NCI-H774 (cell line): ENCODE measurements at regions not wholly inside any gene's neighbourhood (a gene's known extent, or its start where the extent isn't known, plus 50 kb on each side); places are given as distances from the start of the nearest gene placed in this dataset.
"Not testable (repeated sequence)": the region's sequence is repeated elsewhere in the genome, so short reads cannot be mapped to it uniquely, and the experiment has no call there.

Source experiments
- DNase-seq: peaks from one replicate; lab custom pipeline; 2025; lab: John Stamatoyannopoulos, UW

DNA sequence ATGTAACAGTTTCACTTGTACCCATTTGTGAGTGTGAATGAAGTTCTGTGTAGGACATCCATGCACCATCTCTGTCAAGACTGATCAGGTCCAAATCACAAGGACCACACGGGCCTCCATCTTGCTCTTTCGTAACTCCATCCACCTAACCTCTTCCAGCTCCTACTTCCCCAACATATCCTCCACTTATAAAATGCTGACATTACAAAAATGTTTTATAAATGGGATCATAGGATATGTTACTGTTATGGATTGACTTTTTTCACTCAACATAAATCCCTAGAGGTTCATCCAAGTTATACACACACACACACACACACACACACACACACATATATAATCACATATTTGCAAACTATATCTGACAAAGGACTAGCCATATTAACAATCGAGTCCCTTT is 476.8 kb downstream of the ZNF516 start:
- no peak for DNase-seq

DNA sequence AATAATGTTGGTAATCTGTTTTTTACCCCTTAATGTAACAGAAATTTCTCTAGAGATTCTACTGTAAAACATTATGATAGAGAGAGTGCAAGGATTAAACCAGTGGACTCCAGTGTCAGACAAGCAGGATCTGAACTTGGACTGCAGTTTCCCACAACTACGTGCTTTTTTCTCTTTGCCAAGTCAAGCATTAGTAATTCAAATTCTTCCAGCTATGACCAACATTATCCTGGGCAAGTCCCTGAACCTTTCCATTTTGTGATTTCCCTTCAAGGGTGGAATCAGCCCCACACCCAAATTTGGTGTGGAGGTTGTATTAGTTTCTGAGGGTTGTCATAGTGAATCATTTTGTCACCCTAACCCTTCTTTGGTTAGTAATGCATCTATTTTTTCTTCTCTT is 482.0 kb downstream of the ZNF516 start:
- DNase-seq, result no peak

DNA sequence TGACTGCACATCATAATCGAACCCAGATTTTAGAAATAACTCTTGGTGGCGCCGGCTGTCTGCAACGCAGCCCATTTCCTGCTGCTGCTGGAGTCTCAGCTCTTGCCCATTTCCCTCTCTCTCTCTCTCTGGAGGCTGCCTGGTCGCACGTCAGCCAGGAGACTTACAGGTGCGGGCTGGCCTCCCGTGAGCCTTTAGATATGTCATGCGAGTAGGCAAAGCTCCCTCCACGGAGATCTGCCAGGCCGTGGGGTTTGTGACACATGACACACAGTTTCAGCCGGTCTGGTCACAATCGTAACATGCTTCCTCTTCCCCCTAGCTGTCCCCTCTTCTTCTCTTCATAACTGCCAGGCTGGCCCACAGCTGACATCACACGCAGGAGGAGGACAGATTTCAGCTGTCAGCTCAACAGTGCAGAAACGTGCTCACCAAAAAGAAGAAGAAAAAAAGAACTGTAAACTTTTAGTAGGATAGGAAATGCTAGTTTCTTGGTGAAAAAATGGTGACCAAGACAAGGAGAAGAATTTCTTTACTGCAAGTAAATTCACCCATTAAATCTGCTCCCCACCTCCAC is 489.3 kb downstream of the ZNF516 start:
- DNase-seq, result peak; percentile 19

DNA sequence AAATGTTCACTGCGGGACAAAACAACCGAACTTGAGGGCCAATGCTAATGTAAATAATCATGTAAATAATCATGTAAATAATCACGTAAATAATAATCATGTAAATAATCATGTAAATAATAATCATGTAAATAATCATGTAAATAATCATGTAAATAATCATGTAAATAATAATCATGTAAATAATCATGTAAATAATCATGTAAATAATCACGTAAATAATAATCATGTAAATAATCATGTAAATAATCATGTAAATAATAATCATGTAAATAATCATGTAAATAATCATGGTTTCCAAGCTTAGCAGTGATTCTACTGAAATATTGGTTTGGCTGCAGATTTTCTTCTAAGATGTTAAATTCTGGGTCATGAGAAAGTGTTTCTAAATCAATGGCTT is 507.1 kb downstream of the ZNF516 start:
- DNase-seq, result not testable (repeated sequence)

DNA sequence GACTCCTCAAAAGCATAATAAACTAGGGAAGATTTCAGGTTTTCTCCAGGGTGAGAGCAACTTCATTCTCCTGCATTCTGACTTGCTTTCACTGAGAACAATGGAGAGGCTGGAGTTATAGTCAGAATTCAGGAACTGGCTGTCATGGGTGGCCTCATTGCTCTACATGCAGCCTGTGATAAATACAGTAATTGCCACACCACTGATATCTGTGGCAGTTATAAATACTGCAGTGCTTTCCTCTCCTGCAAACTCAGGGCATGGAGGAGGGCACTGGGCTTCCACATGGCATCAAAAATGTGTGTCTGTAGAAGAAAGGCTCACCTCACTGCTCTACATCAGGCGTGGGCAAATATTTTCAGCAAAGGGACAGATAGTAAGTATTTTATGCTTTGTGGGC is 510.2 kb downstream of the ZNF516 start:
- no peak for DNase-seq

DNA sequence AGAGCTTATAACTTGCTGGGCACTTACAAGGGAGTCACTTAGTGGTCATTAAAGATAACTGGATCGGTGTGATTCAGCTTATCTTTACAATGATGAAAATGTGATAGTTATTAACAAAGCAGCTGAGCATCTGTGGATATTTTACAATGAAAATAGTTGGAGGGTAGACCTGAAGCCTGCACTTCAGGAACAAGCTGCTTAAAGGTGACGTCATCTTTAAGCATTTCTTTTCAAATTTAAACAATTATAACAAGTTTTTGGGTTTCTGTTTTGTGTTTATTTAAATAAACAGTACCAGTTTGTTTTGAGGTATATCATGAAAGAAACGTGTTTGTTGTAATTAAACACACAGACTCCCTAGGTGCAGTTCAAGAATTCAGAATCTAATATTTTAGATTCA is 513.9 kb downstream of the ZNF516 start:
- no peak for DNase-seq

DNA sequence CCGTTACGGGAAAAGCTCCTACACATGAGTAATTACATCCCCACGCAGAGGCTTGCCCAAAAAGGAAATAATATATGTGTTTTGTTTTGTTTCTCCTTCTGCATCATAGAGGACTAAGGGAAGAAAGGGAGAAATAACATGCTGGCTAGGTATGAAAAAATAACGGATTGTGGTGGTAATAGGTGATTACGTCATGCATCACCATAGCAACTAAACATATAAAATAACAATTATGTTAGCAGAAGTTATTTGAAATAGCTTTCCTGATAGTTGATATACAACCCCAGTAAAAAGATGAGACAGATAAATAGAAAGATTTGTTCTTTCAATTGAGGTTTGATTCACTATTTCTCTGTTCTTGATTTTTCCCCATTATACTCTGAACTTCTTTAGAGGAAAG is 518.0 kb downstream of the ZNF516 start:
- DNase-seq, result no peak

DNA sequence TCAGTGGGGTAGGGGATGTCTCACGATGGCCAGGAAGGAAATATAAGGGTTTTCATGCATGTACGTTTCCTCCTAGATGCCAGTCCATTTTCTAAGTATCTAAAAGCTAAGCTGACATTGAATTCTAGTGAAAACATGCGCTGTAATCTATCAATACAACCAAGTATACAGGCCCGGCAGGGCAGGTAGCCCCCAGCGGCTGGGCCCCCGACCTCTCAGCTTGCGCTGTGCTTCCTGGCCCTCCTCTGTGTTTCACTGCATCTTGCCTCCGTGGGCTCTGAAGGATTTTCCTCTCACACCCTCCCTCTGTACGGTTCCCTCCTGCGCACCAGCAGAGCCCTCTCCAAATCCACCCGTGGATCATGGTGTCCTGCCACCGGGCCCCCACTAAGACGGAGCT is 524.8 kb downstream of the ZNF516 start:
- DNase-seq, result no peak

DNA sequence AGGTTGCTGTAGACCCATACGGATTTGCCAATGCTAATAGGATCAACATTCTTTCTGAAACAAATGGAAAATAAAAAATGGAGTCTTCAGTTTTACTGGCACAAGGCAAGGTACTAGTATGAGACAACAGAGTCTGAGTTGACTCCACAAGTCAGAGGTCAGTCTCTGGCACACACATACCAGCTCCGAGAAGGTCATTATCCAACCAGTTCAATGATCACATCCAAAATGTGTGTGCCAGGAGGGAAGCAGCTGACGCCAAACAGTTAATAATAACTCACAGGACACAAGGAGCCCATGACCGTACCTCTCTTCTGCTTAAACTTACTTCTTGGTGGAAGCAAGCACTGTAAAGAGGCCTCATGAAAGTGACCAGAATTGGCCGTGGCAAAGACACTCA is 528.6 kb downstream of the ZNF516 start:
- DNase-seq, result no peak

DNA sequence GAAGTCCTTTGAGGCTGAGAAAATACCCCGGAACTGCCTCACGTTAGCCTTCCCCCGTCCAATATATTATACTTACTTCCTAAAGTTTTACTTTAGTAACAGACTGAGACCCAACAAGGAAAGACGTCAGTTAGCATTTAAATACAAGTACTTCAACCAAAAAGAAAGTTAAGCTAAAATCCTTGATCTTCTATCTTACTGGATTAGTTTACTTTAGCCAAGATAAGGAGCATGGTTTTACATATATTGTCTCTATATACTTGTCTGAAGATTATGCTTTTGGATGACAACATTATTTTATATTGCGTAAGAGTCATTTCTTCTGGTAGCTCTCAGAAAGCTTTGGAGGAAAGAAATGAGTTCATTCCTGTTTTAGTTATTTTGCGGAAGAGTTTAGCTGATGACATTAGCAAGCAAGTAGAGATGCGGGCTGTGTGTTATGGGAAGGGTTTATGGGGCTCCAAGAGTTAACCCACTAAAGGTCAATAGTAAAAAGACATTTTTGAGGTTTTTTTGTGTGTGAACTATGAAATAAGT is 532.9 kb downstream of the ZNF516 start:
- no peak for DNase-seq

DNA sequence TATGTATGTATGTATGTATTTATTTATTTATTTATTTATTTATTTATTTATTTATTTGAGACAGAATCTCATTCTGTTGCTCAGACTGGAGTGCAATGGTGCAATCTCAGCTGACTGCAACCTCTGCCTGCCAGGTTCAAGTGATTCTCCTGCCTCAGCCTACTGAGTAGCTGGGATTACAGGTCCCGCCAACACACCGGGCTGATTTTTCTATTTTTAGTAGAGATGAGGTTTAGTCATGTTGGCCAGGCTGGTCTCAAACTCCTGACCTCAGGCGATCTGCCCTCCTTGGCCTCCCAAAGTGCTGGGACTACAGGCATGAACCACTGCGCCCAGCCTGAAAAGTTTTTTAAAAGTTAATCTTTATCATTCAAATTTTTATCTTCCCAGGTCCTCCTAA is 532.9 kb upstream of the SMIM21 start:
- DNase-seq, result not testable (repeated sequence)

DNA sequence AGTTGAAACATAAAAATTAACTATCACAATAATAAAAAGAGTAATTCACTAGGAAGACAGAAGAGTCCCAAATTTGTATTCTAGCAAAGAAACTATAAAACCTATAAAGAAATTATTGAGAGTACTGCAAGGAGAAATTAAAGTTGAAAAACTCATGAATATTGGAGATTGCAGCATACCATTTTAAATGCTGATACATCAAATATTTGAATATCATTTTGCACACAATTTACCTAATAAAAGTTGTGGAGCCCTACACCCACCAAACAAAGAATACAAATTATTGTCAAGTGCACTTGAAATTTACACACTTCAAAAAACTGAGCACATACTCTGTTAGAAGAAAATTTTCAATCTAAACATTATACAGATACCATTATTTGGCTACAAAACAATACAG is 531.6 kb upstream of the SMIM21 start:
- DNase-seq, result no peak

DNA sequence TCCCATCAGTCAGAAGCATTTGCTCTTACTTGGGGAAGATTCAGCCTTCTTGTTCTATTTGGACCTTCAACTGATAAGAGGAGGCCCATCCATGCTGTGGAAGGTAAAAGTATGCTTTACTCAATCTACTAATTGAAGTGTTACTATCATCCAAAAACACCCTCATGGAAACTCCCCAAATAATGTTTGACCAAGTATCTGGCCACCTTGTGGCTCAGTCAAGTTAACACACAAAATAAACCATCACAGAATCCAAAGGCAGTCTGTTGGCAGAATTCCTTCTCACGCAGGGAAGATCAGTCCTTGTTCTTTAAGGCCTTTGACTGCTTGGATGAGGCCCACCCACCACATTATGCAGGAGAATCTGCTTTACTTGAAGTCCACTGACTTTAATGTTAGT is 531.2 kb upstream of the SMIM21 start:
- DNase-seq, result no peak

DNA sequence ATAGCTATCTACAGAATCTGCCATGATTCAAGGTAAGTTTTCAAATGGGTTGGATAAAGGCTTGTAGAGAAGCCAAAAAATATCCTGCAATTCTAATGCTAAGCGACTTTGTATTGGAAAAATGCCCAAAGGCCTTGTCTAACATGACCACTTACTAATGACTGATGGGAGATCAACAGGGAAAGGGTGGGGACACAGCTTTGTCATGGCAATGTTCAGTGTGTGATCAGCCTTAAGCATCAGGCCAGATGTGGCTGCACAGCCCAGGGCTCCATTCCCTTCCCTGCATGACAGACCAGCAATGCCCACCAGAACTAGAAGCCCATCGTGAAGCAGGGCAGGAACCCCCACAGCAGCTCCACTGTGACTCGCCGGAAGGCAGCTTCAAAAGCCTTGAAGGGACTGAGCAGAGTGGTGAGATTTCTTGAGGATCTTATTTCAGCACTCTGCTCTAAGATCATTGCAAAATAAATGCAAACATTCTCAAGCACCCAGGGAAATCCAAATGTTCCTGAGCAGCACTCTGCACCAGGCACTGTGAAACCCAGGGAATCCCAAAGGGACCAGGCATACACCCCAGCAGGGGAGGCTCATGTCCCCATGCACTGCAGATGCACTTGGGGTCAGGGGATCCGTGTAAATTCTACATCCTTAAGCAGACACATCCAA is 517.9 kb upstream of the SMIM21 start:
- DNase-seq, result no peak

DNA sequence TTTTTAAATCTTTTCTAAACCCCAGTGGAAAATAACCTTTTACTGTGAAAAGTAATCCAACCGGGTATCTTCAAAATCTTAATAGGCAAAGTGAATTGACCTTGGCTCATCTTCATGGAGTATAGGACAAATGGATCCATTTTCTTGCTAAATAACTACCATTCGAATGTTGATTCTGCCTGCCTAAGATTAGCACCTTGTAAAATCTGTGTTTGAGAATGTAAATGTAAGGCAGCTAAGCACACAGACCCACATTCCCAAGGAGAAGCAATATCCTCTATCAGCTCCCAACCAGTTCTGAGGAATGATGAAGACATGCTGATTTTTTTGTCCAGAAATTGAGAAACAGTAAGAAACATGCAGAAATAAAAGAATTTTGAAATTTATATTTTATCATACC is 509.8 kb upstream of the SMIM21 start:
- no peak for DNase-seq

DNA sequence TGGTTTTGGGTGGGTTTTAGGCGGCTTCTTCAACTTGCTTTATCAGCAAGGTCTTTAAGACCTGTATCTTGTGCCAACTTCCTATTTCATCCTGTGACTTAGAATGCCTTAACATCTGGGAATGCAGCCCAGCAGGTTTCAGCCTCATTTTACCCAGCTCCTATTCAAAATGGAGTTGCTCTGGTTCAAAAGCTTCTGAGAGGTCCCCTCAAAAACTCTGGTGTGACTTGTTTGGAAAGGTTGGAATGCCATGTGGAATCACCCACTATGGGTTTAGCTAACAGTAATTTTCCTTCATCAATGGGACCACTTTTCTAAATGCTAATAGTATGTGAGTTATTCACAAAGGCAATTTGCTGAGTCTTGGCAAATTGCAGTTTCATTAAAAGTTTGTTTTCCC is 509.4 kb upstream of the SMIM21 start:
- no peak for DNase-seq

DNA sequence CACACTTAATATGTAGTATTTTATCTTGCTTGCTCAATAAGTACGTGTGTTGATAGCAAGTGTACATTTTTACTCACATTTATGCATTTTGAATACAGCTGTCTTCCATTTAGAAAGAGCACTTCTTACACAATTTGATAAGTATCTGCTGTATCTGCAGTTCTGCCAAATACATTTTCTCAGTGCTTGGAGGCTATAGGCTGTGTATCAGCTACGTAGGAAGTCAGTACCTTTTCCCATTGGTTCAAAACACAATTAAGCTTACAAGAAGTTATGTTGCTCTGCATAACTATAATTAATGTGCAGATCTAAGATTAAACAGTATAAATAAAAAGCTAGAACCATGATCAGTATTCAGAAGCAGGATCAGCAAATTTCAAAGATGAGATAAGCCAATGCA is 503.6 kb upstream of the SMIM21 start:
- no peak for DNase-seq

DNA sequence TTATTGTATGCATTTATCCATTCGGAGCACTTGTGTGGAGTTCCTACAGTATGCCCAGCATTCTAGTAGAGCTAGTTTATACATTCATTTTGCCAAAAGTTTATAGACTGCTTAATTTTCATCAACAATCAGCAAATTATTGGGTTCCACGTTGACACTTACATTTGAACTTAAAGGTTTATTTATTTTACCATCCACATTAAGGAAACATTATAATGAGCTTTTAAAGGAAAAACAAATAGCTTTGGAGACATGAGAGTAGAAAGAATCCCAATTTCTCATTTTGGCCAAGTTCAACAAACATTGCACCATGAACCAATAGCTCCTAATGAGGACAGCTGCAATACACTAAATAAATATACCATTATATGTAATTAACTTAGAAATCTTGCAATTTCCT is 501.2 kb upstream of the SMIM21 start:
- DNase-seq, result no peak

DNA sequence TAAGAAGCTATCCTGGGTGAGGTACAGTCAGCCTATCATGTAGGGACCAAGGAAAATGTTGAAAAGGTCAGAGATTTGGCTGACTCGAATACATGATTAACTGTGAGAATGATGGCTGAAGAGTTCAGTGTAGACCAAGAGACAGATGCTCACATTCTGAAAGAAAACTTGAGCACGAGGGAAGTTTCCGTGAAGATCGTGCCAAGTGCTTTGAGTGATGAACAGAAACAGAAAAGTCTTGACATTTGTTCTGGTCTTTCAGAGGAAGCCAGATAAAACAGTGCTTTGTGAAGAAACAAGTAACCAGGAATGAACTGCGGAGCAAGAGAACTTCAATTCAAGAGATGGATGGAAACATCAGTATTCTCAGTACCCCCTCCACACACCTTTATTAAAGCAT is 500.3 kb upstream of the SMIM21 start:
- no peak for DNase-seq

DNA sequence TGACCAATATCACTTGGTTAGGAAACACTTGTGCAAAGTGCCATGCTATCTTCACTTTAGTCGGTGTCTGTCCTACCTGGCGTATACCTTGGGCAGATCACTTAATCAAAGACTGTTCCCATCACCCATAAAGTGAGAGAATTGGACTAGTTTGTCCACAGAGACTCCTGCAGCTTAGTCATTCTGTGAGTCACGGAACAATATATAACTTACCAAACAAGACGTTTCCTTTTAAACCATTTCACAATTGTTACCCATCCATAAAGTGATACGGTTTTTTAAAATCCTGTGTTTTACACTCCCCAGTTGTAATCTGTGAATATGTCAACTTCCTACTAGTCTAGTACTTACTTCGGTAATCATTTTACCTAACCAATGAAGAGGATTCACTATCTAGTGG is 499.3 kb upstream of the SMIM21 start:
- DNase-seq, result no peak

DNA sequence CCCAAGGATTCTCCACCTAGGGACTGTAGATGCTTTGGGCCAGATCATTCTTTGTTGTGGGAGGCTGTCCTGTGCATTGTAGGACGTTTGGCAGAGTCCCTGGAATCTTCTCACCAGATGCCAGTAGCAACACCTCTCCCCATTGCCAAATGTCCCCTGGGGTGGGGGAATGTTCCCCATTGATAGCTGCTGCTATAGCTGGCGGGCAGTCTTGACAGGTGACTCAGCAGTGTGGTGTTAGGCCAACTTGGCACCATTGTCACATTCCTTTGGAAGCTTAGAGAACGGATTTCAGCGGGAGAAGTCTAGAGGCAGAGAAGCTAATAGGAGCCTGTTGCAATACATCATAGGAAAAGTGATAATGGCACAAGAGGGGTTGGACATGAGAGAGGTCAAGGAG is 495.7 kb upstream of the SMIM21 start:
- no peak for DNase-seq

DNA sequence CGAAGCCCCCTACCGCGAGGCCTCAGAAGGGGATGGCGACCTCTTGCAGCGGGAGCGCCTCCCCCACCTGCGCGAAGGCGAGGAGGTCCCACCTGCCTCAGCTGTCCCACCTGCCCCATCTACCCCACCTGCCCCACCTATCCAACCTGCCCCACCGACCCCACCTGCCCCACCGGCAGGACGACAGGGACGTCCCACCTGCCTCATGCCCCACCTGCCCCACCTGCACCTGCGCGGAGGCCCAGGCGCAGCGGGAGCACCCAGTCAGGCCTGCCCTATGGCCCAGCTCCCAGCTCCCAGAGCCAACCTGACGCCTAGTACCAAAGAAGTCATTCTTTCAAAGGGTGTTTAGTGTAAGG is 489.1 kb upstream of the SMIM21 start:
- no peak for DNase-seq

DNA sequence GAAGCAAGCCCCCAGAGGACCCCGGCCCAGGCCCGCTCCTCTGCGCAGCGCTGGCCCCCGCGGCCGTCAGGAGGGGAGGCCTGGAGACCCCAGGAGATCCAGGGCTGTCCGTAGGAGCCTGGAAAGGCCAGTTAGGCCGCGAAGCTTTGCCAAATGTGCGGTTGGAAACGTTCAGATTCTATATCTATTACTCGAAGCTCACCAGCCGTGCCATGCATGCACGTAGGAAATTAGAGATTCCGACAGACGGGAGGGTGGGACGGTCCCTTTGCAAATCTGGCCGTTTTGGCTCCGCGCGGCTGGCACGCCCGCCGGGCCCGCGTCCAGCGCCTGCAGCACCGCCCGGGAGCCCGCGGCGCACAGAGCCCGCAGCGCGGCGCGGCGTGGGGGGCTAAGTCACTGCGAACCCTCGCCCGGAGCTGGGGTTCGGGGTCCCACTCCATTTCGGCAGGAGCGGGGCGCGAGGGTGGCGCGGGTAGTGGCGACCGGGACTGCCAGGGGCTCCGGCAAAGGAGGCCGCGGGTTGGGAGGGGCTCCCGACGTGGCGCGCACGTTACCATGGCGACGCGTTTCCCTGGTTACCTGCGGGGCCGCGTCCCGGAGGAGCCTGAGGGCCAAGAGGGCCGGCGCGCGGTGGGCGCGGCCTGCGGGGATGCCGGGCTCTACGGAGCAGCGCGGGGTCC is 488.6 kb upstream of the SMIM21 start:
- peak; percentile 12 for DNase-seq

DNA sequence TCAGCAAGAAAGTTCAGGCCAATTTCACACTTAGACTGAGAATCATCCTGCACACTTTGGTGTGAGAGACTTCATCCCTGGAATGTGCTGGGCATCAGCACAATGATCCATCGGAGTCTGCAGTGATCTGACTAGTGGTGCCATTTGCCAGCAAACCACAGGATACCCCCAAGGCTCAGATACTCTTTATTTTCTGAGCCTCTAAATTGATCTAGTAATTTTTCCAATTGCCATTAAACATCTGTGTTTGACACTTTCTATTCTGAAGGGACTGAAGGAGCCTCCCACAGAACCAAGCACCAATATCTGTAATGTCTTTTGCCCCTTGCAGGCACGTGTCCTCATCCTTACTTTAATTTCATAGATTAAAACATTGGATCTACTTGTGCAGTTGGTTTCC is 485.3 kb upstream of the SMIM21 start:
- no peak for DNase-seq
